GM18511 (cell line): ENCODE measurements at regions not wholly inside any gene's neighbourhood (a gene's known extent, or its start where the extent isn't known, plus 50 kb on each side); places are given as distances from the start of the nearest gene placed in this dataset.

ENCODE experiments used
- ATAC-seq: cut with Tn5 transposase; IDR thresholded peaks from one replicate; pipeline ENCODE4 v1.9.1; 2021; ENCODE audit warnings: mild to moderate bottlenecking, moderate library complexity; ENCODE audit not compliant: unreplicated experiment

GRCh38 chr9:81490605-81491331, 198.6 kb downstream of the TLE1 start:
- no peak for ATAC-seq

DNA sequence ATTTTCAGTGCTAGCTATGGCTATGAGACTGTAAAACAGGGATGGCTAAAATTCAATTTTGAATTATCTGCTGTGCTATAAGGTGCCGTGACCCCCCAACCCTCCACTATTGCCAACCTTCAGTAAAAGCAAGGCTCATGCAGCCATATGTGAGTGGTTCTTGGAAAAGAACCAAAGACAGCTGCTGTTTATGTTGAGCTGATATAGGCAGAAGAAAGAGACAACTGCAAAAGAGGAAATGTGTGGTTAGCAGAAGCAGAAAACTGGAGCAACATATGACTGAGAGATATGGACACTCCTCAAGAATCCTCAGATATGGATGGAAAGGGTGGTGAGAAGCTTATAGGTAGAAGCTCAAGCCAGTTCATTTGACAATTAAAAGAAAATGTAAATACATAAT, 200.3 kb downstream of the TLE1 start:
- ATAC-seq, result no peak

DNA sequence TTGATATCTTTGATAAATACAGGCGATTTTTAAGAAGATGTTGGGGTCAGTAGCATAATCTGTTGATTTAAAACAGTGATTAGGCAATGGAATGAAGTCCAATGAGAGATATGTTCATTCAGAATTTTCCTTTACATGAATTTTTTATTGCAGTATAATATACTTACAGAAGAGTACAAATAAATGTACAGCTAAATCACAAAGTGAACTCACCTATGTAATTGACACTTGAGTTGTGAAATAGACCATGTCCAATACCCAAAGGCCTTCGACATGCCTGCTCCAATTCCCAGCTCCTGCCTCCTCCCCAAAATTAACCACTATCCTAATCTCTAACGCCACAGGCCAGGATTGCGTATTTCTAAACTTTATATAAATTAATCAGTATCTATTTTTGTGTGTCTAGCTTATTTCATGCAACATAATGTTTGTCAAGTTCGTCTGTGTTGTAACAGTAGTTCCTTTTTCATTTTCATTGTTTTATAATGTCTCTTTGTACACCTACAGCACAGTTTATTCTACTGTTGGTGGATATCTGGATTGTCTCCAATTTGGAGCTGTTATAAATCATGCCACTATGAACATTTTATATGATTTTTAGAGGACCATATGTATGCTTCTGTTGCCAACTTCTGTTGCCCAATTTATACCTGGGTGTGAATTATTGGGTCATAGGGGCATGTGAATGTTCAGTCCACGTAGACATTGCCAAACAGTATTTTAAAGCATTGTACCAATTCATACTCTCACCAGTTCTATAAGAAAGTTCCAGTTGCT, 208.3 kb downstream of the TLE1 start:
- no peak for ATAC-seq

DNA sequence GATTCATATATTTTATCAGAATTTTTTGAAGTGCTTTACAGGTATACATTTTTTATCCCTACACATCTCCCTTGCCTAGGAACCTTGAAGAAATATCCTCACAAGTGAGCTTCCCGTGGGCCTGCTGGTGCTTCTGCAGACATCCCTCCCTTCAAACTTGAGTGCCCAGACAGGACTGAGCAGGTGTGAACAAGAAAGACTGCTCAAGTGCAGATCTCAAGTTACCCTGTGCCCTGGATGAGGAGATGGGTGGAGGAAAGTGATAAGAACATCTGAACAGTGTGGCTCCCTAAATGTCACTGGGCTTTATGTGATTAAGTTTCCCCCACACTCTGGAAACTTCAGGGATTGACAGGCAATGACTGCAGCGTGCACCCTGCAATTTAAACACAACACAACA, 209.8 kb downstream of the TLE1 start:
- ATAC-seq, result no peak

DNA sequence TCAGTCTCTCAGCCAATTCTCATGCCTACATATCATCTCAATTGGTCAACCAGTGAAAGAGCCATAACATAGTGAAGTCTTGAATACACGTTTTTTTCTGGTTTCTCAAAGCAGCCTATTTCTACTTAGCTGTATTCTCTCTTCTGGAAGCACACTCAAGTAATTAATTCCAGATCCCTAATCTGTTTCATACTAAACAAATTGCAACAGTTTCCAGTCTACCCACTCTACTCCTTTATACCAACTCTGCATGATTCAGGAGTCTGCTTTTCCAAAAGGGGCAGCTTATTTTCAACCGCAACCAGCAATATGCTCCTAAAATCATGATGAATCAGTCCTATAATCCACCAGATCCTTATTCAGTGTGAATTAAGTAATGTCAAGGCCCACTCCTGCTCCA, 211.7 kb downstream of the TLE1 start:
- ATAC-seq, result no peak

DNA sequence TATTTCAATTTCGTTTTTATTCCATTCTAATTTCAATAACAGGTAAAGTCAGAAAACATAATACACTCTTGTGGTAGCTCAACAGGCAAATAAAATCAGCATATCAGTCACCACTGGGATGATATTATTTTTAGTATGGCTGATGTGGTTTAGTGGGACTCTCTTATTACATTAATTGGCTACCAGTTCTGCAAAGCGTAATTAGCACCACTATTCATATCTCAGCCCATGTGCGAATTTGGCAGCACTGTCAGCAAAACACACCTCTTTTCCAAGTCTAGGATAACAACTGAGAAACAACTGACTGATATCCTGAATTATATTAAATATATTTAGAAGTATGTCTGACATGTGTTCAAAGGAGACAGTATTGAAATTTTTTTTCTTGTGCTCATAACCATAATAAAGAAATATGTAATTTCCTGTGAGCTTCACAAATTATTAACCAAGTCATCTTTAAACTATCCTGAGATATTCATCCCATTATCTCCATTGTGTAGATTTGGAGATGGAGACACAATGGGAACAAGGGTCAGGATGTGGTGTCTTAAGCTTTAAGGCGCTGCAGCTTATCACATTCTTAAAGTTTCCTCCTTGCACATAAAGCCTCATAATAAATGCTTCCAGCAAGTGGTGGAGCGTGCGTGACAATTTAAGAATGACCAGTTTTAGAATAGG, 212.4 kb downstream of the TLE1 start:
- ATAC-seq, result no peak

GRCh38 chr9:81474792-81475191, 214.6 kb downstream of the TLE1 start:
- no peak for ATAC-seq

DNA sequence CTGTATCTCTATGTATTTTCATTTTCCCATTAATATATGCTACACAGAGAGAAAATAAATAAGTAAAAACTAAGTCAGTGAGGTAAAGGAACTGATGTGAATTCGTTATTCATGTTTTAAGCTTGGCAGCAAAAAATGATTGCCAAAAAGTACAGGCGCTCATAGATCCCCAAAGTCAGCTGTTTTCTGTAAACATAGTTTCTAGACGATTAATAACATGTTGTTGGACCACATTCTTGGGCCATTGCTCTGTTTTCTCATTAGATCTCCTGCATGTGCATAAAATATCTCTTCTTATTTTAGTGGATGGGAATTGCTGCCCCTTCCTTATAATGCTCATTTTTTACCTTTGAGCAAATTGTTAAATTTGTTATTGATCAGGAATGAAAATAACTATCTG, 215.2 kb downstream of the TLE1 start:
- no peak for ATAC-seq

DNA sequence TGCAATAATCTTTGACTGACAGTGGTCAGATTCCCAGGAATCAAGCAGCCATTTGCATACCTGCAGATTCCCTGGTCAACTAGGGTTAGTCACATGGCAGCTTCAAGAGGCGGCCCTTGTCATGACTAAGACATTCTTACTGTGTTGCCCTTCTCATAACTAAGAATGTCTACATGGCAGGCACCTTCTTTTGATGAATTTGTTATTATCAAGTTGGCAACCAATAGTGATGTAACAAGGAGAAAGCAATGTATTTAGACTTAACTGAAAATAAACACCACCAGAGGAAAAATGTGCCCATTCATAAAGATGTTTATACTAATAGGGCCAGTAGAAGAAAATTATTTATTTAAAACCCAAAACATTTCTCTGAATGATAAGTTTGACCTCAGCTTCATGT, 215.6 kb downstream of the TLE1 start:
- ATAC-seq, result no peak

GRCh38 chr9:81473206-81473605, 216.1 kb downstream of the TLE1 start:
- no peak for ATAC-seq

GRCh38 chr9:81472701-81473100, 216.6 kb downstream of the TLE1 start:
- ATAC-seq, result no peak

- ATAC-seq, result no peak
Measured at GRCh38 chr9:81470864-81471263, 218.5 kb downstream of the TLE1 start.

DNA sequence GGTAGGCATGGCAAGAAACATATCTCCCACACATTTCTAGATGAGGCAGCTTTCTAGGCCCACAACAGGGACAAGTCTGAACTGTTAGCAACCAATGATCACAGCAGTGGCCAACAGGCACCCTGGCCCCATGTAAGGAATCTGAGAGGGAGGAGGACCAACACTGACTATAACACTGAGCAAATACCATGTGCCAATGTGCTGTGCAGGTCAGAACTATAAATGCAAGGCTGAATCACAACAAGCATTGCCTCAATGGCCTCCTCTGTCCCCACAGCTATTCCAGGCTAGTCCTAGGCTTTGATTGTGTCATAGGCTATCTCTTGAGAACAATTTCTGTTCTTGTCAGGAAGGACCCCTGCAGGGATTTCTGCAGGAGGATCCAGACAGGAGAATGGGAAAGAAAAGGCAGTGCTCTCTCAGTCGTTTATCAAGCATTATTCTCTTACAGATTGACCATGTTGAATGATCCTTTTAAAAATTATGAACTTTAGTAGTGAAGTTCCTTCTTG, 221.2 kb downstream of the TLE1 start:
- no peak for ATAC-seq

DNA sequence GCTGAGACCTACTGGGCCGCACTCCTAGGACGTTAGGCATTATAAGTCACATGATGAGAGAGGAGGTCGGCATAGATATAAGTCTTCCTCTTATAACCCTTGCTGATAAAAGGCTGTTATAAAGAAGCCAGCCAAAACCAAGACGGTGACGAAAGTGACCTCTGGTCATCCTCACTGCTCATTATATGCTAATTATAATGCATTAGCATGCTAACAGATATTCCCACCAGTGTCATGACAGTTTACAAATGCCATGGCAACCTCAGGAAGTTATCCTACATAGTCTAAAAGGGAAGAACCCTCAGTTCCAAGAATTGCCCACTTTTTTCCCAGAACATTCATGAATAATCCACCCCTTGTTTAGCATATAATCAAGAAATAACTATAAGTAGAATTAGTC, 222.4 kb downstream of the TLE1 start:
- no peak for ATAC-seq

DNA sequence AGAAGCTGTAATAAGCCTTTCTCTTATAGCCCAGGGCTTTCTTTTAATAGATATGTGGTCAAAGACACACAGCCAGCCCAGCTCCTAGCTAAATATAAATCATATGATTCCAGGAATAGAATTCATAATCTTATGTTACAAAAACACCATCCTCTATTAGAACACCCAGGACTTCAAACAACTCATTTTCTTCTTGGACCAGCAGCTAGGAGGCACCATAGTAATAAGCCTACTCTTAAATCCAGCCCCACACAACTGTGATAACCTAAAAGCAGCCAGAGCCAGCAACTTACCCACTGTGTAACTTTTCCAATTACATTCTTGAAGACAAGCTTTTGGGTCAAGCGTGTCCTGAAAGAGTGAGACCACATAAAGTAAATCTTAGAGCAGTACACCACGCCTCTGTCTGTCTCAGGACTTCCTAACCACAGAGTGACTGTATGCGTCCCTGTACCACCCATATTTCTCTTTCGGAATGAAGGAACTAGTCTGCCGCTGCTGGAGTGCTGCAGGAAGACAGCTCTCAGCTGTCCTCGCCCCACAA, 223.8 kb downstream of the TLE1 start:
- ATAC-seq, result no peak

GRCh38 chr9:81462801-81463200, 226.5 kb downstream of the TLE1 start:
- ATAC-seq, result no peak

DNA sequence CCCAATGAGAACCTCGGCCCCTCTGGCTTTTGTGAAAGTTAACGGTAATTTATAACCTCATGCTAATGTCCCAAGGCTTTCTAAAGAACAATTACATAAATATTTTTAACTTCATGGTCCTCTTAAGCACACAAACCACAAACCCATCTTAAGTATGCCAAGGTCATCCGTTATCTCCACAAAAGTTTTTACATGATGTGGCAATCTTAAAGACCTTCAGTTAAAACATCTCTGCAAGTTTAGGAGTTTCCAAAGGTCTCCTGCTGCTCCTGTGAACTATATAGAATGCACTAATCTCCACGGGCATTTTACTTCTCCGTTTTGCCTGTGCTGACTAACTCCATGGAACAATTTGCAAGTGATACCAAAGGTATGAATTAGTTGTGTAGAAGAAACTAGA, 228.2 kb downstream of the TLE1 start:
- ATAC-seq, result no peak

- no peak for ATAC-seq
Measured at GRCh38 chr9:81460693-81461092, 228.7 kb downstream of the TLE1 start.

DNA sequence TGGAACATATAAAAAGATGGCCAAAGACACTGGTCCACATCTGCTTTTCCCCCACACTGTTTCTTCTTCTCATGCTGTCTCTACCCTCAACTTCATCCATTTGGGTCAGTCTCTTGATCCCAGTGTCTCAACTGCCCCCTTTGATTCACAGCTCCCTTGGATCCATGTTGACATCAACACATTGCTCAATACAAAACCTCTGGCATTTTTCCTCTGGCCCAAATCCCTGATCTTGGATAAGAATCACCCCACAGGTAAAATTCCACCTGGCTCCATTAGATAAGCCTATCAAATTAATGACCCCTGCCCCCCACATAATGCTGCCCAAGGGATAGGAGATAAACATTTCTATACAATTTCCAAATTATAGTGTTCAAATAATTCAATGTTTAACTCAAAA, 229.8 kb downstream of the TLE1 start:
- no peak for ATAC-seq

DNA sequence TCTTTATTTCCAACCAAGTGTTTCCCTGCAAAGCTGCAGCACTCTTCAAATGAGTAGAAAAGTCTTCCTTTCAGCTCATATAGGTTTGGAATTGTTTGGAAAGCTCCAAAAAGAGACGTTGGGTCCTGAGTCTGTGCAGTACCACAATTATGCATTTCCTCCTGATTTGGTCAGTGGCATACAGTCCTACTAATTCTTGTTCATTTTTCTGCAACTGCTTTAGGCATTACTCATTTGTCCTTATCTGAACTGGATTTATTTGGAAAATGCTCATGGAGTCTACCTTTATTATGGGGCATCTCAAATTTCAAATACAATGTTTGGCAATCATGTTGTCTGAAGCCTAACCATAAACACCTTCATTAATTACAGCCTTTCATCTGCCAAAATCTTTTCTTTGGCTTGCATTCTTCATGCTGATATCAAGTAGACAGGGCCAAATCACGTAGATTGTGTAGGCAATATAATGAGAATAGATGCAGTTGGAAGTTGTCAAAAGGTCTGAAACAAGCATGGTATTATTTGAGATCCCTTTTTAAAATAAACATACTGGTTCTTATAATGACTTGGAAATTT, 232.8 kb downstream of the TLE1 start:
- no peak for ATAC-seq
